ENCODE measurements at regions not wholly inside any gene's neighbourhood (a gene's known extent, or its start where the extent isn't known, plus 50 kb on each side); places are given as distances from the start of the nearest gene placed in this dataset.
A peak's percentile ranks its signal among the peaks of the same experiment; 100 is the strongest.

GRCh38 chr2:21451403-21451802 lies 327.6 kb downstream of the TDRD15 start:
- DNase-seq = no peak

GRCh38 chr2:21452263-21452662 lies 328.5 kb downstream of the TDRD15 start:
- no peak for DNase-seq

GRCh38 chr2:21452678-21453077 lies 328.9 kb downstream of the TDRD15 start:
- DNase-seq = no peak

DNA sequence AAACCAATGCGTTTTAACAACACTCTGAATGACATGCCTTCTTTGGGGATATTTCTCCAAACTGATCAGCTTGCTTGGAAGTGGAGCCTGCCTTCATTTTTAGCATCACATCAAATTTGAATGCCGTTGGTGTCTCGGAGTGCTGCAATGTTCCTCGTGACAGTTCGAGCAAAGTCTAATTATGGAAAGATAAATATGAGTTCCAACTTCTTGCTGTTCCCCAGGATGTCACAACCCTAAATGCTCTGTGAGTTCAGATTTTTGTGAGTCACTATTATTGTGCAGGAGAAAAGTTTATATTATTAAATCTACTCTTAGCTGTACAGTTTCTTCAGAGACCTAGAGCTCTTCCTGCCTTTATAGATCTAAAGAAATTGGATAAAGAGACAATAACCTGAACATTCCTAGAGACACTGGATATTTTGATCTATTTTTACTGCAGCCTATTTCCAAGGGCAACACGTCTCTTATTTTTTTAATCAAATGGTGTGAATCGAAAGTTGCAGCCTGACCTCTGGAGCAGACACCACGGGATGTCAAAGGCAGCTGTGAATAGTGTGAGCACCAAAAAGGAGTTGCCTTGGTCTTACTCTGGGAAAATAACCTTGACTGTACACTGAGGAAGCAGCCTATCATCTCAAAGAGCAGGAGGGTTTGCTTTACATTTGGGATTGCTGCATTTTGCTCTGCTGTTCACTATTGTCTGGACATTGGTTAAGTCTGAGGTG lies 330.1 kb downstream of the TDRD15 start:
- no peak for DNase-seq

- no peak for DNase-seq
These were observed 331.1 kb downstream of the TDRD15 start for GRCh38 chr2:21454839-21455238.

DNA sequence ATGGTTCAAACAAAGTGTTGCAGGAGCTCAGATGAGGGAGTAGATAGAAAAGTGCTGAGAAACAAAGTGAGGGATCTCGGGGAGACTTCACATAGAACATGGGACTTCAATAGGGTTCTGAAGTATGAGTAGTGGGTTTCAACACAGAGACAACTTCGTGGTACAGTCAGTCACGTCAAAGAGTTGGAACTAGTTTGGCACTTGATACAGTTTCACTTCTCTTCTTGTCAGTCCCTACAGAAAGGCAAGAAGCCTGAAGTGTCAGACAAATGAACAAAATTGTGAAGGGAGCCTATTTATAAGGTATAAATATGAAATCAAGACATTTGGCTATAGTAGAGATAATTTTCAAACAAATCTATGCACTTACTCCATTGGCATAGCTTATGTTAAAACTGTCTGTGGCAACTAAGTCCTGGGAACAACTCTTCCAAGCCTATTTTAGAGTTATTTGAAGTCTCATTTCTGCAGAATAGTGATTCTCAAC lies 338.0 kb downstream of the TDRD15 start:
- peak; percentile 5 for DNase-seq

GRCh38 chr2:21466341-21466927 lies 342.7 kb downstream of the TDRD15 start:
- no peak for DNase-seq

- DNase-seq = no peak
These were observed 343.6 kb downstream of the TDRD15 start for GRCh38 chr2:21467280-21467818.

DNA sequence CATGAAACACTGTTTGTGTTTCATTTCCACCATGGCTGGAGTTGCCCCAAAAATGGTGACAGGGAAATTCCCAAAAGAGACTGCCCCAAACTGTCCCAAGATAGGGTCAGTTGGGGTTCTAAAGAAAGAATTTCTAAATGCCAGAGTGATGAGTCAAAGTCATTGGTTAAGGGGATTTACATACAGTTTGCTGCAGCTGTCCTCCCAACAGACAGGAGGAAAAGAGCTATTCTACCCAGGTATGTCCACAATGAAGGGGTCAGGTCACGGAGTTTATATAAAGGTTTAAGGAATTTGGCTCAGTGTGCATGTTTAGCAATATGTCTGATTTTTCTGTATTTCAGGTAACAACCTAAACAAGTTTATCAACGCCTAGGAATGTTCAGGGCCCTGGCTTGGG lies 344.1 kb downstream of the TDRD15 start:
- no peak for DNase-seq

- DNase-seq = no peak
These were observed 344.9 kb downstream of the TDRD15 start for GRCh38 chr2:21468624-21469023.

DNA sequence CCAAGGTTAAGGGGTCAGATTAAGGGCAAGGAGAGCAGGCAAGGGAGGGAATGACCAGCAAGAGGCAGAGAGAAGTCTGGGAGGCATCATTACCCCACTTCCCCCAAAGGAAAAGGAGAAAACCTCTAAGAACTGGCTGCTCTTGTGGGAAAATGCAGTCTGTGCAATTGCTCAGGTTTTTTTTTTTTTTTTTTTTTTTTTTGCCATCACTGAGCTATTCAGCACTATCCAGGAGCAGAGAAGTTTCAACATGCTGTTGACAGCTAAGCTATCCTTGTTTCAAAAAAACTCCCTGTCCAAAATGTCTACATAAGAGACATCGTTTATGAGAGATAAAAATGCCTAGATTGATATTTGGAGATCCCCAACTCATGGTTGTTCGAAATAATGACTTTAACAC lies 345.4 kb downstream of the TDRD15 start:
- DNase-seq = no peak

GRCh38 chr2:21469564-21469963 lies 345.8 kb downstream of the TDRD15 start:
- DNase-seq = no peak

DNA sequence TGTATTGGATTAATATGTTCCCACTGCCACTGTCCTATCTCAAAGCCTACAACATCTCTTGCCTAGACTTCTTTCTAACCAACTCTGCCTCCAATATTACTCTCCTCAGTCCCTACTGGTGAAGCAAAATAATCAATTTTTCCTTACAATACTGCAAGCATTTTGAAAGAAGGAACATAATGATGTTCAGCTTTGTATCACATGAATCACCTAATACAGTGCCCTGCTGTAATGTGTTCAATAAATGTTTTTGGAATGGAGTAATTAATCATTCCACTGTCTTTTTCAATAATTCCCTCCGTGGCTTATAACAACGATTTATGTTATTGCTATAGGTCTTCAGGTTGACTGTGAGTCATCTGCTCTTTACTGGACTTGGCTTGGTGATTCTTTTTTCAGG lies 356.4 kb downstream of the TDRD15 start:
- no peak for DNase-seq

DNA sequence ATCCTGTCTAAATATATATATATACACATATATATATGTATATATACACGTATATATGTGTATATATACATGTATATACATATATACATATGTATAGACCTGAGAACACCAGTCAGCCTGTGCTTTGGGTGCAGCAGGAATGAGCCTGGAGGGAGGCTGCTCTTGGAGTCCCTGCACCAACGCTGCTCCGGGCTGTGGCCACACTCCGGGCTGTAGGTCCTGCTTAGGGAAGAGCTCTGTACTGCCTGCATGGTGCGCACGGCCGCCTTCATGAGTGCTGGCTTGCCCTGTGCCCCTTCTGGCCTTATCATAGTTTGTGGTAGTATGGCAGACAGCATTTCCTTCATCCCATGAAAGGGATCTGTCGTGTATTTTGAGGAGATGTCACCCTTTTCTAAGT lies 360.9 kb downstream of the TDRD15 start:
- DNase-seq = no peak

- no peak for DNase-seq
These were observed 362.7 kb downstream of the TDRD15 start for GRCh38 chr2:21486445-21486844.

DNA sequence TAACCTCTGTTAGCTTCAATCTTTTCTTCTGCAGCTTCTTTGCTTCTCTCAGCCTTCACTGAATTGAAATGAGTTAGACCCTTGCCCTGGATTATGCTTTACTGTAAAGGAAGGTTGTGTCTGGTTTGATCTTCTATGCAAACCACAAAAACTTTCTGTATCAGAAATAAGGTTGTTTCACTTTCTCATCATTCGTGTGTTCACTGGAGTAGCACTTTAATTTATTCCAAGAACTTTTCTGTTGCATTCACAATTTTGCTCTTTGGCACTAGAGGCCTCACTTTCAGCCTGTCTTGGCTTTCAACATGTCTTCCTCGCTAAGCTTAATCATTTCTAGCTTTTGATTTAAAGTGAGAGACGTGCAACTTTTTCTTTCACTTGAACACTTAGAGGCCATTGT lies 365.3 kb downstream of the TDRD15 start:
- DNase-seq = no peak

DNA sequence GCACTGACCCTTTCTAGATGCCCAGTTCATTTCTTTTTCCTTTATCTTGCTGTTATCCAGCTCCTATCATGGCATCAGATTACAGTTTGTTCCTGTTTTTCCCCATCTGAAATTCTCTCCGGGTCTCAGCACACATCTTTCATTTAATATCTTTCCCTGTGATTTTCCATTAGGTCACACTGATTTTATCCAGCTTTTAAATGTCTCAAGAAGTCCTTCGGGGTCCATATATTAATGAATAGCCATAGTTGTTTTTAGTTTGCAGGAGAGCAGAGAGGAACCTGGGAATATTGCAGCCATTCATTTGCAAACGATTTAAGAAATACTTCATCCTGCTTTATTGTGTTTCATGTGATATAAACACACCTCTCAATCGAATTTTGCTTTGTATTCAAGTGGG lies 374.2 kb downstream of the TDRD15 start:
- DNase-seq = no peak

DNA sequence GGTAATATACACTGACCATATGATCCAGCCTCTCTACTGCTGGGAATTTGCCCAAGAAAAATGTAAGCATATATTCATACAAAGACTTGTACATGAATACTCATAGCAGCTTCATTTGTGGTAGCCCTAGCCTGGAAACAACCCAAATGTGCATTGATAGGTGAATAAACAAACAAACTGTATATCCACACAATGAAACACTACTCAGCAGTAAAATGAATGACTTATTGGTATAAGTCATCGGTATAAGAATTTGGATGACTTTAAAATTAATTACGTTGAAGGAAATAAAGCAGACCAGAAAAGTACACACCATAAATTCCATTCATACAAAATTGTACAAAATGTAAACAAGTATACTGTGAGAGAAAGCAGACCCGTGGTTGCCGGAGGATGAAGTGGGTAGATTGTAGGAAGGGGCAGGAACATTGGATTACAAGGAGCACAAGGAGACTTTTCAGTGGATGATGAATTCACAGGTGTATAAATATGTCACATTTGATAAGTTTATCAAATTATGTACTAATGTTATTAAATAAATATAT lies 376.7 kb downstream of the TDRD15 start:
- DNase-seq = no peak

DNA sequence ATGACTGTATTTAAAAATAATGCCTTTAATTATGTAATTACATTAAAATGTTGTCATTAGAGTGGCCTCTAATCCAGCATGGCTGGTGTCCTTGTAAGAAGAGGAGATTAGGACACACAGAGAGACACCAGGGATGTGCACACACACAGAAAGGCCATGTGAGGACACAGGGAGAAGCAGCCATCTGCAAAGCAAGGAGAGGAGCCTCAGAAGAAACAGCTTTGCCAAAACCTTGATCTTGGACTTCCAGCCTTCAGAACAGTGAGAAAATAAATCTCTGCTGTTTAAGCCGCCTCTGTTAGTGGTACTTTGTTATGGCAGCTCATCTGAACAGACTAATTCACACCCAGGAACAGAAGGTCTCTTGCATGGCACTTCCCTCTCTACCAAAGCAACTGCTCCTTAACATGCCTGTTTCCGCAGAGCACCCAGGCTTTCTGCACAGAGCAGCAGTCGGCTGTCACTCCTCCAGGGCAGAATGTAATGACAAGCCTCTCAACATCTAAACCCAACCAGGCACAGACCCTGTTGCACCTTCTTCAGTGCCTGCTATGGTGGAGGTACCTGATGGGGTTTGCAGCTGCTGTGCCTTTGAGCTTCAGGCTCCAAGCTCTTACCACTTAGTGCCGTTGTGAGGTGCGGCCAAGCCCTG lies 377.7 kb downstream of the TDRD15 start:
- no peak for DNase-seq

- DNase-seq = no peak
These were observed 392.1 kb downstream of the TDRD15 start for GRCh38 chr2:21515903-21516302.

- no peak for DNase-seq
These were observed 395.6 kb downstream of the TDRD15 start for GRCh38 chr2:21519412-21519811.

DNA sequence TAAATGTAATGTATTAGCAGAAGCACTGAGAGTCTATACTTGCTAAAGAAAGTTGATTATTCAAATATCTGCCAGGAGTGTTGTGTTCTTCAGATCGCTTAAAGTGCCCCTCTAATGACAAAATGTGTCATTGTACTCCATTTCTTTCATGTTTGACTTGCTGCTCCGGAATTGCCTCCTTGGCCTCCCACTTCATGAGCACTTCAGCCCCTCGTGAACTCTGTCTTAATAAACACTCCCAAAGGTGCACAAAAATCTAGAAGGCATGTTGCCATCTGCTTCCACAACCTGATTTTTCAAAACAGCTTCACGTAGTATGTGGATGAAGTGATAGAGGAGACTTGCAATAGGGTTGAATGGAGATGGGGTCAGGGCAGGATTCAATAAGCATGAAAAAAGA lies 396.1 kb downstream of the TDRD15 start:
- DNase-seq = no peak

DNA sequence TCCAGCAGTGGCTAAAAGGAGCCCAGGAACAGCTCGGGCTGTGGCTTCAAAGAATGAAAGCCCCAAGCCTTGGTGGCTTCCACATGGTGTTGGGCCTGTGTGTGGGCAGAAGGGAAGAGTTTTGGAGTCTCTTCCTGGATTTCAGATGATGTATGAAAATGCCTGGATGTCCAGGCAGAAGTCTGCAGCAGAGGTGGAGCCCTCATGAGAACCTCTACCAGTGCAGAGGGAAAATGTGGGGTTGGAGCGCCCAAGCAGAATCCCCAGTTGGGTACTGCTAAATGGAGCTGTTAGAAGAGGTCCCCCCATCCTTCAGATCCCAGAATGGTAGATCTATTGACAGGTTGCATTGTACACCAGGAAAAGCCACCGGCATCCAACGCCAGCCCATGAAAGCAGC lies 412.1 kb downstream of the TDRD15 start:
- no peak for DNase-seq

DNA sequence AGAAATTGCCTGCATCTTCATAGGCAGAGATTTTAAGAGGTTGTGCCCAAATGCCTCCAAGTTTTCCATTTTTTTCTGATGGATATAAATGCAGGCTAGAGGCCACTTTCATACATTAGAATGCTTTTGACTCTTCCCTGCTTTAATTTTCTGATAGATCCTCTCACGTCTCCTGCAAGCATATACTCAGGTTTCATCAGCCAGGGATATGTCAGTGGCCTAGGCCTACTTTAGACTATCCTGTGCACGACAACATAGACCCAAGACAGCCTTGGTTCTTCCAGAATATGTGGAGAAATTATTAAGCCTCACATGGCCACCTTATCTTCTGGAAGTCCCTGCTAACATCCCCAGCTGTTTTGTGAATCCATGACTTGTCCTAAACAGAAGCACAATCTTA lies 415.9 kb downstream of the TDRD15 start:
- no peak for DNase-seq
